K562 (cell line): ENCODE measurements at regions not wholly inside any gene's neighbourhood (a gene's known extent, or its start where the extent isn't known, plus 50 kb on each side); places are given as distances from the start of the nearest gene placed in this dataset.

ENCODE experiments used
- ATAC-seq: fragments of 200-7000 bp; cut with Tn5 transposase; 3 replicates; pipeline ENCODE4 v1.9.1; 2020; ENCODE audit warnings: moderate library complexity
- BruUV-seq: library from RNA; stranded (reverse); fragments of 400-500 nt; replicated peaks from 2 replicates; lab custom pipeline; 2021; lab: Mats Ljungman, UMichigan
- CTCF ChIA-PET: fragments of 300-600 bp; formaldehyde crosslinking; extraction: SDS; loops from one replicate; lab custom pipeline; 2021; ENCODE audit warnings: low intra/inter-chr PET ratio; lab: Yijun Ruan, JAX
- POLR2A ChIA-PET: fragments of 300-600, 350-650 bp; sonication (Branson Sonifier 250); formaldehyde crosslinking; extraction: SDS; loops from one replicate; lab custom pipeline; 2021; ENCODE audit warnings: antibody characterized with exemption, inconsistent platforms; lab: Yijun Ruan, JAX
- DNase-seq, 4 experiments: peaks; one replicate each; pipeline versions ENCODE4 v3.0.0 to v3.0.0-alpha.2; 2011 to 2018; ENCODE audit warnings: low spot score in 3 of 4, mixed read lengths in 3 of 4; ENCODE audit errors: extremely low read depth in 1 of 4
- FAIRE-seq: peaks from 2 replicates; lab custom pipeline; 2011; peaks lifted over from hg19 to GRCh38; lab: Jason Lieb, UNC
- H2AFZ ChIP-seq: 2 replicates; pipeline ENCODE4 v1.6.0; 2011; ENCODE audit warnings: low read depth, low read length, control low read depth, inconsistent platforms
- H3K27ac ChIP-seq: fragments of 200-600 bp; 3 replicates; pipeline ENCODE4 v1.8.0; 2011; ENCODE audit warnings: low read depth, mild to moderate bottlenecking, control low read depth, inconsistent platforms, low read length, moderate library complexity, mixed read lengths; ENCODE audit errors: extremely low read depth
- H3K27me3 ChIP-seq, 2 experiments: fragments of 300-600 bp in 1 of 2; 2 replicates in 1 of 2; 3 replicates in 1 of 2; pipeline versions ENCODE4 v1.6.0 to v1.8.0; 2011; ENCODE audit warnings: inconsistent platforms in 2 of 2, low read length in 2 of 2, mild to moderate bottlenecking in 1 of 2, mixed read lengths in 1 of 2, moderate library complexity in 1 of 2; ENCODE audit not compliant: control insufficient read depth in 2 of 2, insufficient read depth in 2 of 2
- H3K36me3 ChIP-seq: fragments of 300-600 bp; 3 replicates; pipeline ENCODE4 v1.8.0; 2011; ENCODE audit warnings: mild to moderate bottlenecking, low read length, inconsistent platforms; ENCODE audit not compliant: control insufficient read depth, insufficient read depth
- H3K4me1 ChIP-seq, 2 experiments: fragments of 200-600 bp in 1 of 2; replicated peaks in 1 of 2; 2 replicates in 1 of 2; 3 replicates in 1 of 2; pipeline versions ENCODE4 v1.5.1 to v1.8.0; 2011; ENCODE audit warnings: inconsistent platforms in 2 of 2, low read length in 2 of 2, mild to moderate bottlenecking in 1 of 2, mixed read lengths in 1 of 2, moderate library complexity in 1 of 2; ENCODE audit not compliant: control insufficient read depth in 2 of 2, insufficient read depth in 2 of 2
- H3K4me2 ChIP-seq: 2 replicates; pipeline ENCODE4 v1.6.1; 2011; ENCODE audit warnings: low read length, control low read depth, inconsistent platforms, mixed read lengths; ENCODE audit not compliant: insufficient read depth
- H3K4me3 ChIP-seq: fragments of 200-600 bp; sonication (generic), shearing (Covaris generic); 2 replicates; pipeline ENCODE4 v1.5.1; 2016; ENCODE audit warnings: control low read depth, inconsistent platforms
- H3K79me2 ChIP-seq: fragments of 200-600 bp; 3 replicates; pipeline ENCODE4 v1.8.0; 2011; ENCODE audit warnings: low read length, inconsistent platforms; ENCODE audit not compliant: control insufficient read depth, insufficient read depth
- H3K9ac ChIP-seq, 2 experiments: 2 replicates each; pipeline versions ENCODE4 v1.6.0 to v1.6.1; 2011; ENCODE audit warnings: low read depth in 2 of 2, low read length in 2 of 2, control low read depth in 1 of 2, inconsistent platforms in 1 of 2, mild to moderate bottlenecking in 1 of 2, mixed read lengths in 1 of 2; ENCODE audit not compliant: insufficient read depth in 1 of 2
- H3K9me1 ChIP-seq: one replicate; pipeline ENCODE4 v1.6.0; 2011; ENCODE audit warnings: inconsistent platforms, mild to moderate bottlenecking, low read length, moderate library complexity; ENCODE audit not compliant: control insufficient read depth, insufficient read depth
- H3K9me3 ChIP-seq: replicated peaks from 2 replicates; pipeline ENCODE4 v1.5.1; 2011; ENCODE audit warnings: low read depth, low read length, inconsistent platforms; ENCODE audit not compliant: control insufficient read depth, insufficient read depth
- H4K20me1 ChIP-seq: replicated peaks from 2 replicates; pipeline ENCODE4 v1.6.1; 2011; ENCODE audit warnings: low read length, inconsistent platforms, mixed read lengths; ENCODE audit not compliant: control insufficient read depth, insufficient read depth
- FIP1L1 ChIP-seq: fragments of 200-400 bp; formaldehyde crosslinking; IDR thresholded peaks from 2 replicates; pipeline ENCODE4 v1.6.1; 2018; ENCODE audit warnings: mild to moderate bottlenecking, low read depth, low read length; ENCODE audit not compliant: poor library complexity, severe bottlenecking
- HIVEP1 ChIP-seq: fragments of 250-450 bp; sonication (Bioruptor Pico); IDR thresholded peaks from 2 replicates; pipeline ENCODE4 v1.4.0; 2020; ENCODE audit warnings: mild to moderate bottlenecking
- MEF2D ChIP-seq: conservative IDR thresholded peaks from 2 replicates; pipeline ENCODE4 v1.6.1; 2016; ENCODE audit warnings: low read depth, missing genetic modification characterization, missing compliant biosample characterization
- PHF21A ChIP-seq: fragments of 450-650 bp; IDR thresholded peaks from 2 replicates; pipeline ENCODE4 v1.6.1; 2017; ENCODE audit warnings: low read depth, borderline replicate concordance
- ZNF165 ChIP-seq: fragments of 250-450 bp; sonication (Bioruptor Pico); IDR thresholded peaks from 2 replicates; pipeline ENCODE4 v1.4.0; 2020; ENCODE audit warnings: borderline replicate concordance
- ZNF79 ChIP-seq: fragments of 250-450 bp; sonication (Bioruptor Pico); IDR thresholded peaks from 2 replicates; pipeline ENCODE4 v1.4.0; 2020; ENCODE audit warnings: low read depth, mild to moderate bottlenecking, moderate library complexity
- WGBS: fragments of 100-300 bp; shearing (Covaris generic); methylation state at CpG from one replicate; pipeline ENCODE4 v1.1.6; 2016; ENCODE audit warnings: low coverage, mixed read lengths; ENCODE audit not compliant: insufficient coverage; ENCODE audit errors: missing lambda C conversion rate; 5-methylcytosine and 5-hydroxymethylcytosine counted together
- in situ Hi-C: fragments of 300-500 bp; cut with MboI; formaldehyde crosslinking; loops from 4 replicates; pipeline ENCODE4 v1.15.0; 2018; ENCODE audit warnings: inconsistent platforms, mixed read lengths
- intact Hi-C: fragments of 100-400 bp; cut with micrococcal nuclease; formaldehyde crosslinking; loops from 2 replicates; pipeline ENCODE4 v1.14.2; 2022
- TF ChIP-seq, protein P1 (sequence below): fragments of 450-650 bp; formaldehyde crosslinking; conservative IDR thresholded peaks from 2 replicates; pipeline ENCODE4 v1.4.0; 2022; ENCODE audit warnings: mild to moderate bottlenecking, missing genetic modification characterization
- TF ChIP-seq, protein P2 (sequence below): fragments of 450-650 bp; IDR thresholded peaks from 2 replicates; pipeline ENCODE4 v1.6.1; 2016; ENCODE audit warnings: mild to moderate bottlenecking

DNA sequence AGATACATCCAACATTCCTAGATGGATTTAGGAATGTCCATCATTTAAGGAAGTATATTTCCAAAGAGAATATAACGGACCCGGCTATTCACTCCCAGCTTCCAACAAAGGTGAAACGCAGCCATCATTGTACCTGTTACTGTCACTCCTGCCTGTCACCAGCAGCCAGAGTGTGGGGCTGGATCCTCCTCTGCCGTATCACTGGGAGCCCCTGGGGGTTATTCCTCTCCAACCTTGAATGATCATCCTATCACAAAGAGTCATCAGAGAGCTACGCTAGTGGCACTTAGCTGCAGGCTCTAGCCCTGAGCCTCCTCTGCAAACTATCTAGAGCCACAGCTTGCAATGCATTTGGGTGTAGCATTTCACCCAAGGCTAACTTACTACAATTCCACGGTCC lies 73.6 kb upstream of the NHSL1 start:
- WGBS = 2% methylated on average over 6 of the region's 6 CpGs
- no peak for DNase-seq
- ChIA-PET CTCF (interaction anchor here (0.6 kb wide), 1 partner anchor 1245 kb away, joined by 3 read pairs; no protein-coding TSS in a partner anchor), POLR2A (no interaction called here)
- in situ Hi-C loops = no loop called here
- no TSS peak for BruUV-seq
- no peak overlapping the region for H3K4me3 ChIP-seq
- H3K9ac ChIP-seq = no peak overlapping the region
- no peak overlapping the region for H3K27ac ChIP-seq
- H3K9me1 ChIP-seq = no peaks in the 10 kb centered on the region
- no peaks in the 10 kb centered on the region for H3K36me3 ChIP-seq
- ATAC-seq = no peak
- TF ChIP-seq, protein P1, sequence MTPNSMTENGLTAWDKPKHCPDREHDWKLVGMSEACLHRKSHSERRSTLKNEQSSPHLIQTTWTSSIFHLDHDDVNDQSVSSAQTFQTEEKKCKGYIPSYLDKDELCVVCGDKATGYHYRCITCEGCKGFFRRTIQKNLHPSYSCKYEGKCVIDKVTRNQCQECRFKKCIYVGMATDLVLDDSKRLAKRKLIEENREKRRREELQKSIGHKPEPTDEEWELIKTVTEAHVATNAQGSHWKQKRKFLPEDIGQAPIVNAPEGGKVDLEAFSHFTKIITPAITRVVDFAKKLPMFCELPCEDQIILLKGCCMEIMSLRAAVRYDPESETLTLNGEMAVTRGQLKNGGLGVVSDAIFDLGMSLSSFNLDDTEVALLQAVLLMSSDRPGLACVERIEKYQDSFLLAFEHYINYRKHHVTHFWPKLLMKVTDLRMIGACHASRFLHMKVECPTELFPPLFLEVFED = no peak
- TF ChIP-seq, protein P2, sequence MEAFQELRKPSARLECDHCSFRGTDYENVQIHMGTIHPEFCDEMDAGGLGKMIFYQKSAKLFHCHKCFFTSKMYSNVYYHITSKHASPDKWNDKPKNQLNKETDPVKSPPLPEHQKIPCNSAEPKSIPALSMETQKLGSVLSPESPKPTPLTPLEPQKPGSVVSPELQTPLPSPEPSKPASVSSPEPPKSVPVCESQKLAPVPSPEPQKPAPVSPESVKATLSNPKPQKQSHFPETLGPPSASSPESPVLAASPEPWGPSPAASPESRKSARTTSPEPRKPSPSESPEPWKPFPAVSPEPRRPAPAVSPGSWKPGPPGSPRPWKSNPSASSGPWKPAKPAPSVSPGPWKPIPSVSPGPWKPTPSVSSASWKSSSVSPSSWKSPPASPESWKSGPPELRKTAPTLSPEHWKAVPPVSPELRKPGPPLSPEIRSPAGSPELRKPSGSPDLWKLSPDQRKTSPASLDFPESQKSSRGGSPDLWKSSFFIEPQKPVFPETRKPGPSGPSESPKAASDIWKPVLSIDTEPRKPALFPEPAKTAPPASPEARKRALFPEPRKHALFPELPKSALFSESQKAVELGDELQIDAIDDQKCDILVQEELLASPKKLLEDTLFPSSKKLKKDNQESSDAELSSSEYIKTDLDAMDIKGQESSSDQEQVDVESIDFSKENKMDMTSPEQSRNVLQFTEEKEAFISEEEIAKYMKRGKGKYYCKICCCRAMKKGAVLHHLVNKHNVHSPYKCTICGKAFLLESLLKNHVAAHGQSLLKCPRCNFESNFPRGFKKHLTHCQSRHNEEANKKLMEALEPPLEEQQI = no peak
- TF ChIP-seq HIVEP1 (CRISPR knock-in tag) = no peak
- no peak for TF ChIP-seq ZNF79 (CRISPR knock-in tag)
- no peak for TF ChIP-seq ZNF165
- no peak for TF ChIP-seq PHF21A
- no peak for TF ChIP-seq MEF2D (tag)
- no peak for TF ChIP-seq FIP1L1
- intact Hi-C loops = no loop called here
- H3K4me1 ChIP-seq = no peaks in the 10 kb centered on the region
- no peak overlapping the region for H2AFZ ChIP-seq
- H3K4me2 ChIP-seq = no peak overlapping the region
- no peaks in the 10 kb centered on the region for H3K9me3 ChIP-seq
- peaks cover 40 to 47% of the 10 kb centered on the region in 2 experiments; a peak in 4 of 5 replicates for H3K27me3 ChIP-seq
- no peaks in the 10 kb centered on the region for H4K20me1 ChIP-seq
- no peak for FAIRE-seq
- no peaks in the 10 kb centered on the region for H3K79me2 ChIP-seq
